K562 (cell line): ENCODE measurements at regions not wholly inside any gene's neighbourhood (a gene's known extent, or its start where the extent isn't known, plus 50 kb on each side); places are given as distances from the start of the nearest gene placed in this dataset.

Experiments
- ATAC-seq: fragments of 200-7000 bp; cut with Tn5 transposase; 3 replicates; pipeline ENCODE4 v1.9.1; 2020; ENCODE audit warnings: moderate library complexity
- BruUV-seq: library from RNA; stranded (reverse); fragments of 400-500 nt; replicated peaks from 2 replicates; lab custom pipeline; 2021; lab: Mats Ljungman, UMichigan
- CTCF ChIA-PET: fragments of 300-600 bp; formaldehyde crosslinking; extraction: SDS; loops from one replicate; lab custom pipeline; 2021; ENCODE audit warnings: low intra/inter-chr PET ratio; lab: Yijun Ruan, JAX
- POLR2A ChIA-PET: fragments of 300-600, 350-650 bp; sonication (Branson Sonifier 250); formaldehyde crosslinking; extraction: SDS; loops from one replicate; lab custom pipeline; 2021; ENCODE audit warnings: antibody characterized with exemption, inconsistent platforms; lab: Yijun Ruan, JAX
- DNase-seq, 4 experiments: peaks; one replicate each; pipeline versions ENCODE4 v3.0.0 to v3.0.0-alpha.2; 2011 to 2018; ENCODE audit warnings: low spot score in 3 of 4, mixed read lengths in 3 of 4; ENCODE audit errors: extremely low read depth in 1 of 4
- FAIRE-seq: peaks from 2 replicates; lab custom pipeline; 2011; peaks lifted over from hg19 to GRCh38; lab: Jason Lieb, UNC
- H2AFZ ChIP-seq: 2 replicates; pipeline ENCODE4 v1.6.0; 2011; ENCODE audit warnings: low read depth, low read length, control low read depth, inconsistent platforms
- H3K27ac ChIP-seq: fragments of 200-600 bp; 3 replicates; pipeline ENCODE4 v1.8.0; 2011; ENCODE audit warnings: low read depth, mild to moderate bottlenecking, control low read depth, inconsistent platforms, low read length, moderate library complexity, mixed read lengths; ENCODE audit errors: extremely low read depth
- H3K27me3 ChIP-seq, 2 experiments: fragments of 300-600 bp in 1 of 2; 2 replicates in 1 of 2; 3 replicates in 1 of 2; pipeline versions ENCODE4 v1.6.0 to v1.8.0; 2011; ENCODE audit warnings: inconsistent platforms in 2 of 2, low read length in 2 of 2, mild to moderate bottlenecking in 1 of 2, mixed read lengths in 1 of 2, moderate library complexity in 1 of 2; ENCODE audit not compliant: control insufficient read depth in 2 of 2, insufficient read depth in 2 of 2
- H3K36me3 ChIP-seq: fragments of 300-600 bp; 3 replicates; pipeline ENCODE4 v1.8.0; 2011; ENCODE audit warnings: mild to moderate bottlenecking, low read length, inconsistent platforms; ENCODE audit not compliant: control insufficient read depth, insufficient read depth
- H3K4me1 ChIP-seq, 2 experiments: fragments of 200-600 bp in 1 of 2; replicated peaks in 1 of 2; 2 replicates in 1 of 2; 3 replicates in 1 of 2; pipeline versions ENCODE4 v1.5.1 to v1.8.0; 2011; ENCODE audit warnings: inconsistent platforms in 2 of 2, low read length in 2 of 2, mild to moderate bottlenecking in 1 of 2, mixed read lengths in 1 of 2, moderate library complexity in 1 of 2; ENCODE audit not compliant: control insufficient read depth in 2 of 2, insufficient read depth in 2 of 2
- H3K4me2 ChIP-seq: 2 replicates; pipeline ENCODE4 v1.6.1; 2011; ENCODE audit warnings: low read length, control low read depth, inconsistent platforms, mixed read lengths; ENCODE audit not compliant: insufficient read depth
- H3K4me3 ChIP-seq: fragments of 200-600 bp; sonication (generic), shearing (Covaris generic); 2 replicates; pipeline ENCODE4 v1.5.1; 2016; ENCODE audit warnings: control low read depth, inconsistent platforms
- H3K79me2 ChIP-seq: fragments of 200-600 bp; 3 replicates; pipeline ENCODE4 v1.8.0; 2011; ENCODE audit warnings: low read length, inconsistent platforms; ENCODE audit not compliant: control insufficient read depth, insufficient read depth
- H3K9ac ChIP-seq, 2 experiments: 2 replicates each; pipeline versions ENCODE4 v1.6.0 to v1.6.1; 2011; ENCODE audit warnings: low read depth in 2 of 2, low read length in 2 of 2, control low read depth in 1 of 2, inconsistent platforms in 1 of 2, mild to moderate bottlenecking in 1 of 2, mixed read lengths in 1 of 2; ENCODE audit not compliant: insufficient read depth in 1 of 2
- H3K9me1 ChIP-seq: one replicate; pipeline ENCODE4 v1.6.0; 2011; ENCODE audit warnings: inconsistent platforms, mild to moderate bottlenecking, low read length, moderate library complexity; ENCODE audit not compliant: control insufficient read depth, insufficient read depth
- H3K9me3 ChIP-seq: replicated peaks from 2 replicates; pipeline ENCODE4 v1.5.1; 2011; ENCODE audit warnings: low read depth, low read length, inconsistent platforms; ENCODE audit not compliant: control insufficient read depth, insufficient read depth
- H4K20me1 ChIP-seq: replicated peaks from 2 replicates; pipeline ENCODE4 v1.6.1; 2011; ENCODE audit warnings: low read length, inconsistent platforms, mixed read lengths; ENCODE audit not compliant: control insufficient read depth, insufficient read depth
- ARID3A ChIP-seq: IDR thresholded peaks from 2 replicates; pipeline ENCODE4 v1.6.1; 2012; ENCODE audit warnings: low read depth, low read length, improper control_type of control experiment, borderline replicate concordance
- ARID3B ChIP-seq: fragments of 250-450 bp; sonication (Bioruptor Pico); IDR thresholded peaks from 2 replicates; pipeline ENCODE4 v1.4.0; 2020; ENCODE audit warnings: borderline replicate concordance
- CCNT2 ChIP-seq: IDR thresholded peaks from 2 replicates; pipeline ENCODE4 v1.6.1; 2011; ENCODE audit warnings: borderline replicate concordance, low read depth, mild to moderate bottlenecking, moderate library complexity, mixed read lengths, low read length; ENCODE audit not compliant: insufficient read length; ENCODE audit errors: extremely low read depth
- GTF2E2 ChIP-seq: fragments of 200-800 bp; sonication (Bioruptor generic); IDR thresholded peaks from 2 replicates; pipeline ENCODE4 v1.6.1; 2016; ENCODE audit warnings: missing genetic modification characterization, missing compliant biosample characterization
- HDAC2 ChIP-seq: fragments of 450-650 bp; IDR thresholded peaks from 2 replicates; pipeline ENCODE4 v1.6.1; 2016; ENCODE audit warnings: mild to moderate bottlenecking
- HES1 ChIP-seq: fragments of 450-650 bp; IDR thresholded peaks from 2 replicates; pipeline ENCODE4 v1.6.1; 2016; ENCODE audit warnings: low read depth, mild to moderate bottlenecking, moderate library complexity
- MYNN ChIP-seq, 2 experiments: sonication (generic); formaldehyde crosslinking in 1 of 2; IDR thresholded peaks; 2 replicates each; pipeline versions ENCODE4 v1.5.0 to v1.6.1; 2016 to 2020; ENCODE audit warnings: antibody characterized with exemption in 1 of 2, missing genetic modification reagents in 1 of 2
- NCOR1 ChIP-seq: fragments of 450-650 bp; IDR thresholded peaks from 2 replicates; pipeline ENCODE4 v1.6.1; 2016; ENCODE audit warnings: mild to moderate bottlenecking, moderate library complexity
- NR4A1 ChIP-seq, 2 experiments: fragments of 250-450 bp in 1 of 2; fragments of 450-650 bp in 1 of 2; sonication (Bioruptor Pico) in 1 of 2; IDR thresholded peaks; 2 replicates each; pipeline versions ENCODE4 v1.4.0 to v1.6.1; 2016 to 2020; ENCODE audit warnings: mild to moderate bottlenecking in 2 of 2, missing compliant biosample characterization in 1 of 2, missing genetic modification characterization in 1 of 2, moderate library complexity in 1 of 2
- RFX5 ChIP-seq: IDR thresholded peaks from 2 replicates; pipeline ENCODE4 v1.6.1; 2011; ENCODE audit warnings: low read depth, mild to moderate bottlenecking, improper control_type of control experiment, low read length
- SMARCA5 ChIP-seq: fragments of 450-650 bp; IDR thresholded peaks from 2 replicates; pipeline ENCODE4 v1.6.1; 2016
- SRSF1 ChIP-seq: fragments of 200-400 bp; formaldehyde crosslinking; IDR thresholded peaks from 2 replicates; pipeline ENCODE4 v1.6.1; 2017; ENCODE audit warnings: mild to moderate bottlenecking, low read depth, low read length, moderate library complexity
- ZBTB9 ChIP-seq: fragments of 450-650 bp; formaldehyde crosslinking; IDR thresholded peaks from 2 replicates; pipeline ENCODE4 v1.4.0; 2020; ENCODE audit warnings: mild to moderate bottlenecking, moderate library complexity
- ZNF23 ChIP-seq: fragments of 250-450 bp; sonication (Bioruptor Pico); IDR thresholded peaks from 2 replicates; pipeline ENCODE4 v1.4.0; 2020; ENCODE audit warnings: mild to moderate bottlenecking
- ZNF3 ChIP-seq: fragments of 250-450 bp; sonication (Bioruptor Pico); IDR thresholded peaks from 2 replicates; pipeline ENCODE4 v1.5.0; 2021; ENCODE audit warnings: mild to moderate bottlenecking, moderate library complexity
- ZNF551 ChIP-seq: fragments of 250-450 bp; sonication (Bioruptor Pico); IDR thresholded peaks from 2 replicates; pipeline ENCODE4 v1.5.0; 2021; ENCODE audit warnings: mild to moderate bottlenecking, moderate library complexity
- ZNF668 ChIP-seq: fragments of 250-450 bp; sonication (Bioruptor Pico); IDR thresholded peaks from 2 replicates; pipeline ENCODE4 v1.8.0; 2022; ENCODE audit warnings: mild to moderate bottlenecking, inconsistent platforms
- WGBS: fragments of 100-300 bp; shearing (Covaris generic); methylation state at CpG from one replicate; pipeline ENCODE4 v1.1.6; 2016; ENCODE audit warnings: low coverage, mixed read lengths; ENCODE audit not compliant: insufficient coverage; ENCODE audit errors: missing lambda C conversion rate; 5-methylcytosine and 5-hydroxymethylcytosine counted together
- in situ Hi-C: fragments of 300-500 bp; cut with MboI; formaldehyde crosslinking; loops from 4 replicates; pipeline ENCODE4 v1.15.0; 2018; ENCODE audit warnings: inconsistent platforms, mixed read lengths
- intact Hi-C: fragments of 100-400 bp; cut with micrococcal nuclease; formaldehyde crosslinking; loops from 2 replicates; pipeline ENCODE4 v1.14.2; 2022

- H3K9me1 ChIP-seq, result no peaks in the 10 kb centered on the region
- no peaks in the 10 kb centered on the region for H4K20me1 ChIP-seq
- in situ Hi-C loops, result no loop called here
- H3K36me3 ChIP-seq, result no peaks in the 10 kb centered on the region
- CTCF ChIA-PET, result no interaction called here
- H3K27ac ChIP-seq, result no peak overlapping the region
- TF ChIP-seq GTF2E2 (tag), result no peak
- no peak for TF ChIP-seq ARID3A
- no peak for TF ChIP-seq MYNN (IDR thresholded peaks at IDR 0.05)
- no peak for TF ChIP-seq MYNN (CRISPR knock-in tag; IDR thresholded peaks at IDR 0.05)
- TF ChIP-seq ZNF3, result no peak
- no peak for TF ChIP-seq ZBTB9 (CRISPR knock-in tag)
- no peak for TF ChIP-seq ZNF668
- no peak for TF ChIP-seq CCNT2
- TF ChIP-seq ARID3B (CRISPR knock-in tag), result no peak
- no peak for TF ChIP-seq ZNF23 (CRISPR knock-in tag)
- no peak for TF ChIP-seq HDAC2
- no peak for TF ChIP-seq SRSF1
- no peak for TF ChIP-seq SMARCA5
- no peak for TF ChIP-seq HES1
- no peak for TF ChIP-seq NR4A1 (CRISPR knock-in tag; IDR thresholded peaks at IDR 0.05)
- TF ChIP-seq NR4A1 (tag; IDR thresholded peaks at IDR 0.05), result no peak
- no peak for TF ChIP-seq NCOR1
- no peak for TF ChIP-seq RFX5
- no peak for TF ChIP-seq ZNF551 (CRISPR knock-in tag)
- TF ChIP-seq, all 486 proteins: peak for 0
- H3K27me3 ChIP-seq, result no peaks in the 10 kb centered on the region
- H3K9me3 ChIP-seq, result no peaks in the 10 kb centered on the region
- no TSS peak for BruUV-seq
- FAIRE-seq (no peak), ATAC-seq (no peak), DNase-seq (no peak)
- POLR2A ChIA-PET, result no interaction called here
- H3K79me2 ChIP-seq, result no peaks in the 10 kb centered on the region
- no peak overlapping the region for H3K4me3 ChIP-seq
- no peak overlapping the region for H2AFZ ChIP-seq
- WGBS, result 0% methylated on average over 4 of the region's 4 CpGs
- no peak overlapping the region for H3K4me2 ChIP-seq
- no peaks in the 10 kb centered on the region for H3K4me1 ChIP-seq
- H3K9ac ChIP-seq, result no peak overlapping the region
- intact Hi-C loops, result no loop called here
Measured at GRCh38 chr2:49811502-49811901, 657.2 kb upstream of the FSHR start.
